Eye (tissue), 1 donor: ENCODE measurements at regions not wholly inside any gene's neighbourhood (a gene's known extent, or its start where the extent isn't known, plus 50 kb on each side); places are given as distances from the start of the nearest gene placed in this dataset.
A peak's percentile ranks its signal among the peaks of the same experiment; 100 is the strongest.
"Not testable (repeated sequence)": the region's sequence is repeated elsewhere in the genome, so short reads cannot be mapped to it uniquely, and the experiment has no call there.

Source experiments
- DNase-seq: peaks from one replicate; pipeline ENCODE4 v3.0.0-alpha.2; 2015

GRCh38 chr4:9110700-9111099 lies 59.5 kb upstream of the FAM90A26 start:
- DNase-seq: not testable (repeated sequence)

GRCh38 chr4:9103148-9103524 lies 67.1 kb upstream of the FAM90A26 start:
- not testable (repeated sequence) for DNase-seq

GRCh38 chr4:9102471-9103147 lies 67.6 kb upstream of the FAM90A26 start:
- peak; percentile 30 for DNase-seq

GRCh38 chr4:9096330-9096729 lies 73.9 kb upstream of the FAM90A26 start:
- not testable (repeated sequence) for DNase-seq

GRCh38 chr4:9078796-9079195 lies 91.4 kb upstream of the FAM90A26 start:
- DNase-seq: not testable (repeated sequence)

- not testable (repeated sequence) for DNase-seq
Measured at GRCh38 chr4:9076974-9077373, 93.2 kb upstream of the FAM90A26 start.

- not testable (repeated sequence) for DNase-seq
Measured at GRCh38 chr4:9076486-9076885, 93.7 kb upstream of the FAM90A26 start.

- not testable (repeated sequence) for DNase-seq
Measured at GRCh38 chr4:9073371-9073770, 96.8 kb upstream of the FAM90A26 start.

GRCh38 chr4:9072521-9073220 lies 97.5 kb upstream of the FAM90A26 start:
- DNase-seq: peak; percentile 25

GRCh38 chr4:9067923-9068322 lies 102.3 kb upstream of the FAM90A26 start:
- DNase-seq: not testable (repeated sequence)

- DNase-seq: not testable (repeated sequence)
Measured at GRCh38 chr4:9063612-9064011, 106.6 kb upstream of the FAM90A26 start.

- not testable (repeated sequence) for DNase-seq
Measured at GRCh38 chr4:9024866-9025265, 145.3 kb upstream of the FAM90A26 start.

GRCh38 chr4:9009792-9010191 lies 138.2 kb upstream of the HMX1 start:
- DNase-seq: not testable (repeated sequence)

GRCh38 chr4:9008407-9008806 lies 136.8 kb upstream of the HMX1 start:
- not testable (repeated sequence) for DNase-seq

GRCh38 chr4:9001153-9001552 lies 129.5 kb upstream of the HMX1 start:
- peak; percentile 25 for DNase-seq

- peak; percentile 83 for DNase-seq
Measured at GRCh38 chr4:9000505-9001001, 128.9 kb upstream of the HMX1 start.

- peak; percentile 2 for DNase-seq
Measured at GRCh38 chr4:8992981-8993380, 121.3 kb upstream of the HMX1 start.

GRCh38 chr4:8991449-8991848 lies 119.8 kb upstream of the HMX1 start:
- DNase-seq: not testable (repeated sequence)

- DNase-seq: not testable (repeated sequence)
Measured at GRCh38 chr4:8990341-8990740, 118.7 kb upstream of the HMX1 start.

- not testable (repeated sequence) for DNase-seq
Measured at GRCh38 chr4:8985786-8986185, 114.1 kb upstream of the HMX1 start.

- not testable (repeated sequence) for DNase-seq
Measured at GRCh38 chr4:8984641-8985040, 113.0 kb upstream of the HMX1 start.

- DNase-seq: not testable (repeated sequence)
Measured at GRCh38 chr4:8983921-8984320, 112.3 kb upstream of the HMX1 start.

- peak; percentile 5 for DNase-seq
Measured at GRCh38 chr4:8976466-8977128, 105.0 kb upstream of the HMX1 start.

GRCh38 chr4:8972635-8973034 lies 101.0 kb upstream of the HMX1 start:
- DNase-seq: not testable (repeated sequence)
